SK-N-MC (cell line): ENCODE measurements at regions not wholly inside any gene's neighbourhood (a gene's known extent, or its start where the extent isn't known, plus 50 kb on each side); places are given as distances from the start of the nearest gene placed in this dataset.

Experiments
- EZH2 ChIP-seq: fragments of 200-600 bp; sonication (generic); IDR thresholded peaks from one replicate; pipeline ENCODE4 v1.6.1; 2017; ENCODE audit warnings: antibody characterized with exemption
- FOXP2 ChIP-seq: optimal IDR thresholded peaks from 2 replicates; pipeline ENCODE3; 2011; ENCODE audit warnings: mild to moderate bottlenecking, moderate library complexity; ENCODE audit not compliant: insufficient read depth; ENCODE audit errors: extremely low read length, control extremely low read depth
- POLR2AphosphoS5 ChIP-seq: IDR thresholded peaks from 2 replicates; pipeline ENCODE4 v1.6.1; 2012; ENCODE audit warnings: mild to moderate bottlenecking, low read depth, low read length, borderline replicate concordance

DNA sequence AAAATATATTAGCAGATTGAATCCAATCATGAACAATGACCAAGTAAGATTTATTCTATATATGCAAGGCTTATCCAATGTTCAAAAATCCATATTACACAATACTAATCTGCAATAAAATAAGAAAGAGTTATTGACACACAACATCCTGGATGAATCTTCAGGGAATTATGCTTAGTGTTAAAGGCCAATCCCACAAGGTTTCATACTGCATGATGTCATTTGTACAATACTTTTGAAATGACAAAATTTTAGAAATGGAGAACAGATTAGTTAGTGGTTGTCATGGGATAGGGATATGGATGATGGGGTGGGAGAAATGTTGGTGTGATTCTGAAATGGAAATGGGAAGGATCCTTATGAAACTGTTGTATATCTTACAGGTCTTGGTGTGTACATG lies 425.7 kb downstream of the SIPA1L2 start:
- TF ChIP-seq EZH2: no peak
- no peak for TF ChIP-seq POLR2AphosphoS5
- no peak for TF ChIP-seq FOXP2
